GM12878 (cell line): ENCODE measurements at regions not wholly inside any gene's neighbourhood (a gene's known extent, or its start where the extent isn't known, plus 50 kb on each side); places are given as distances from the start of the nearest gene placed in this dataset.

Source experiments
- ATAC-seq: fragments of 200-7000 bp; cut with Tn5 transposase; 3 replicates; pipeline ENCODE4 v1.9.1; 2020; ENCODE audit warnings: mild to moderate bottlenecking, moderate library complexity
- BruUV-seq: library from RNA; stranded (reverse); fragments of 400-500 nt; replicated peaks from 2 replicates; lab custom pipeline; 2021; lab: Mats Ljungman, UMichigan
- CTCF ChIA-PET: fragments of 300-600 bp; sonication (Branson Sonifier 250); formaldehyde crosslinking; extraction: SDS; loops from one replicate; lab custom pipeline; 2021; ENCODE audit warnings: inconsistent platforms; lab: Yijun Ruan, JAX
- POLR2A ChIA-PET: fragments of 350-600 bp; formaldehyde crosslinking; extraction: SDS; loops from one replicate; lab custom pipeline; 2021; ENCODE audit warnings: inconsistent platforms; lab: Charles Lee
- RAD21 ChIA-PET: fragments of 300-600 bp; sonication (Branson Sonifier 250); formaldehyde crosslinking; loops from one replicate; lab custom pipeline; 2023; ENCODE audit warnings: antibody characterized with exemption; ENCODE audit not compliant: unreplicated experiment; lab: Charles Lee
- SMC1A ChIA-PET: fragments of 300-600 bp; sonication (Branson Sonifier 250); formaldehyde crosslinking; loops from one replicate; lab custom pipeline; 2023; ENCODE audit not compliant: unreplicated experiment, uncharacterized antibody; lab: Charles Lee
- DNase-seq: peaks from one replicate; pipeline ENCODE4 v3.0.0-alpha.2; 2011; ENCODE audit warnings: low read depth, low spot score
- FAIRE-seq: peaks from 3 replicates; lab custom pipeline; 2011; peaks lifted over from hg19 to GRCh38; lab: Jason Lieb, UNC
- H2AFZ ChIP-seq: 2 replicates; pipeline ENCODE4 v1.6.0; 2011; ENCODE audit warnings: low read depth, low read length, control low read depth; ENCODE audit not compliant: control insufficient read depth
- H3K27ac ChIP-seq: 2 replicates; pipeline ENCODE4 v1.5.1; 2011; ENCODE audit warnings: control low read depth; ENCODE audit not compliant: control insufficient read depth, insufficient read depth
- H3K27me3 ChIP-seq, 2 experiments: replicated peaks in 1 of 2; 2 replicates each; pipeline versions ENCODE4 v1.6.0 to v1.6.1; 2011; ENCODE audit warnings: low read length in 1 of 2; ENCODE audit not compliant: control insufficient read depth in 2 of 2, insufficient read depth in 2 of 2
- H3K36me3 ChIP-seq, 2 experiments: 2 replicates each; pipeline ENCODE4 v1.5.1; 2011; ENCODE audit warnings: low read length in 1 of 2; ENCODE audit not compliant: control insufficient read depth in 2 of 2, insufficient read depth in 2 of 2
- H3K4me1 ChIP-seq: 2 replicates; pipeline ENCODE4 v1.6.1; 2011; ENCODE audit warnings: mild to moderate bottlenecking, low read length, moderate library complexity, mixed read lengths; ENCODE audit not compliant: control insufficient read depth, insufficient read depth
- H3K4me2 ChIP-seq: 2 replicates; pipeline ENCODE4 v1.6.0; 2011; ENCODE audit warnings: control low read depth; ENCODE audit not compliant: control insufficient read depth, insufficient read depth
- H3K4me3 ChIP-seq: fragments of 200-600 bp; sonication (generic); 2 replicates; pipeline ENCODE4 v1.5.1; 2016
- H3K79me2 ChIP-seq: 2 replicates; pipeline ENCODE4 v1.6.0; 2011; ENCODE audit warnings: low read length; ENCODE audit not compliant: control insufficient read depth, insufficient read depth
- H3K9ac ChIP-seq: 2 replicates; pipeline ENCODE4 v1.8.0; 2011; ENCODE audit warnings: low read length, control low read depth, mixed read lengths; ENCODE audit not compliant: control insufficient read depth, insufficient read depth
- H3K9me3 ChIP-seq: replicated peaks from 3 replicates; pipeline ENCODE4 v1.5.1; 2011; ENCODE audit warnings: mild to moderate bottlenecking, low read length; ENCODE audit not compliant: control insufficient read depth, insufficient read depth
- H4K20me1 ChIP-seq: 2 replicates; pipeline ENCODE4 v1.6.0; 2011; ENCODE audit not compliant: control insufficient read depth, insufficient read depth
- ATF2 ChIP-seq: IDR thresholded peaks from 2 replicates; pipeline ENCODE4 v1.6.1; 2012; ENCODE audit warnings: low read length, inconsistent platforms
- BCL11A ChIP-seq: IDR thresholded peaks from 2 replicates; pipeline ENCODE4 v1.6.1; 2011; ENCODE audit warnings: low read depth, low read length
- CBFB ChIP-seq: IDR thresholded peaks from 2 replicates; pipeline ENCODE4 v1.6.1; 2016; ENCODE audit warnings: antibody characterized with exemption, low read depth
- GABPA ChIP-seq: IDR thresholded peaks from 2 replicates; pipeline ENCODE4 v1.6.1; 2014; ENCODE audit warnings: antibody characterized with exemption, low read depth, mild to moderate bottlenecking, inconsistent platforms
- HDAC2 ChIP-seq: fragments of 200-600 bp; sonication (generic); IDR thresholded peaks from 2 replicates; pipeline ENCODE4 v1.6.1; 2017
- IKZF1 ChIP-seq: fragments of 450-650 bp; conservative IDR thresholded peaks from 2 replicates; pipeline ENCODE4 v1.6.1; 2017; ENCODE audit warnings: antibody characterized with exemption, mild to moderate bottlenecking
- RUNX3 ChIP-seq: IDR thresholded peaks from 2 replicates; pipeline ENCODE4 v1.6.1; 2012; ENCODE audit warnings: low read length, inconsistent platforms
- SKIL ChIP-seq: fragments of 450-650 bp; IDR thresholded peaks from 2 replicates; pipeline ENCODE4 v1.6.1; 2017; ENCODE audit warnings: mild to moderate bottlenecking, low read depth, inconsistent platforms; ENCODE audit not compliant: poor library complexity, severe bottlenecking
- ZBTB40 ChIP-seq: fragments of 450-650 bp; IDR thresholded peaks from 2 replicates; pipeline ENCODE4 v1.6.1; 2016; ENCODE audit warnings: mild to moderate bottlenecking, moderate library complexity, borderline replicate concordance
- ZNF207 ChIP-seq: fragments of 450-650 bp; IDR thresholded peaks from 2 replicates; pipeline ENCODE4 v1.6.1; 2014; ENCODE audit warnings: antibody characterized with exemption, mild to moderate bottlenecking, borderline replicate concordance
- ZNF384 ChIP-seq: IDR thresholded peaks from 2 replicates; pipeline ENCODE4 v1.6.1; 2012; ENCODE audit warnings: low read depth, mild to moderate bottlenecking, low read length, improper control_type of control experiment, borderline replicate concordance
- WGBS: methylation state at CpG from one replicate; pipeline ENCODE4 v1.1.6; 2016; ENCODE audit warnings: low lambda C conversion rate; ENCODE audit not compliant: insufficient replicate concordance, insufficient coverage; ENCODE audit errors: missing lambda C conversion rate; 5-methylcytosine and 5-hydroxymethylcytosine counted together
- in situ Hi-C: fragments of 300-500 bp; cut with MboI; formaldehyde crosslinking; loops from 9 replicates; pipeline ENCODE4 v1.14.3; 2018; ENCODE audit warnings: mixed read lengths
- intact Hi-C: fragments of 100-400 bp; cut with micrococcal nuclease; formaldehyde crosslinking; loops from one replicate; pipeline ENCODE4 v1.14.2; 2022; ENCODE audit not compliant: unreplicated experiment
- TF ChIP-seq, protein P1 (sequence below): IDR thresholded peaks from 2 replicates; pipeline ENCODE4 v1.6.1; 2012; ENCODE audit warnings: low read depth, low read length, improper control_type of control experiment
- TF ChIP-seq, protein P2 (sequence below): fragments of 450-650 bp; IDR thresholded peaks from 2 replicates; pipeline ENCODE4 v1.6.1; 2016; ENCODE audit warnings: mild to moderate bottlenecking

- H3K4me2 ChIP-seq: no peak overlapping the region
- WGBS: 44% methylated on average over 5 of the region's 5 CpGs
Observed at GRCh38 chr3:159733194-159733860, 255.3 kb upstream of the IL12A start.

More at GRCh38 chr3:159733194-159733860, 255.3 kb upstream of the IL12A start:
- in situ Hi-C loops (no loop called here), intact Hi-C loops (no loop called here)
- SMC1A ChIA-PET: no interaction called here
- Histone ChIP-seq H3K4me3 (no peak overlapping the region), H3K36me3 (no peaks in the 10 kb centered on the region), H3K27ac (no peak overlapping the region), H3K4me1 (no peaks in the 10 kb centered on the region), H4K20me1 (no peaks in the 10 kb centered on the region), H3K9ac (no peak overlapping the region), H3K9me3 (no peaks in the 10 kb centered on the region), H3K27me3 (no peaks in the 10 kb centered on the region), H2AFZ (no peak overlapping the region), H3K79me2 (no peaks in the 10 kb centered on the region)
- DNase-seq: no peak
- FAIRE-seq: no peak
- POLR2A ChIA-PET: no interaction called here
- no TSS peak for BruUV-seq
- CTCF ChIA-PET: interaction anchor here (0.5 kb wide), 1 partner anchor 150 kb away, joined by 3 read pairs; no protein-coding TSS in a partner anchor
- RAD21 ChIA-PET: no interaction called here
- ATAC-seq: no peak
- TF ChIP-seq, protein P1, sequence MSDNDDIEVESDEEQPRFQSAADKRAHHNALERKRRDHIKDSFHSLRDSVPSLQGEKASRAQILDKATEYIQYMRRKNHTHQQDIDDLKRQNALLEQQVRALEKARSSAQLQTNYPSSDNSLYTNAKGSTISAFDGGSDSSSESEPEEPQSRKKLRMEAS: no peak
- TF ChIP-seq HDAC2 (no peak), GABPA (no peak), CBFB (no peak), RUNX3 (no peak), IKZF1 (no peak), BCL11A (no peak), ATF2 (no peak), ZNF207 (no peak), ZBTB40 (no peak), SKIL (no peak), ZNF384 (no peak)
- TF ChIP-seq, protein P2, sequence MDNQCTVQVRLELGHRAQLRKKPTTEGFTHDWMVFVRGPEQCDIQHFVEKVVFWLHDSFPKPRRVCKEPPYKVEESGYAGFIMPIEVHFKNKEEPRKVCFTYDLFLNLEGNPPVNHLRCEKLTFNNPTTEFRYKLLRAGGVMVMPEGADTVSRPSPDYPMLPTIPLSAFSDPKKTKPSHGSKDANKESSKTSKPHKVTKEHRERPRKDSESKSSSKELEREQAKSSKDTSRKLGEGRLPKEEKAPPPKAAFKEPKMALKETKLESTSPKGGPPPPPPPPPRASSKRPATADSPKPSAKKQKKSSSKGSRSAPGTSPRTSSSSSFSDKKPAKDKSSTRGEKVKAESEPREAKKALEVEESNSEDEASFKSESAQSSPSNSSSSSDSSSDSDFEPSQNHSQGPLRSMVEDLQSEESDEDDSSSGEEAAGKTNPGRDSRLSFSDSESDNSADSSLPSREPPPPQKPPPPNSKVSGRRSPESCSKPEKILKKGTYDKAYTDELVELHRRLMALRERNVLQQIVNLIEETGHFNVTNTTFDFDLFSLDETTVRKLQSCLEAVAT: no peak
